Ovary (tissue), 7 donors: ENCODE measurements at regions not wholly inside any gene's neighbourhood (a gene's known extent, or its start where the extent isn't known, plus 50 kb on each side); places are given as distances from the start of the nearest gene placed in this dataset.

Source experiments
- DNase-seq, 5 donors: peaks; one replicate each; pipeline ENCODE4 v3.0.0-alpha.2; 2019 to 2020
- H3K27ac ChIP-seq, 2 donors: fragments of 200-600 bp; one replicate each; pipeline versions ENCODE4 v1.5.1 to v1.8.0; 2019 to 2022
- H3K27me3 ChIP-seq: fragments of 200-600 bp; one replicate; pipeline ENCODE4 v1.8.0; 2022
- H3K36me3 ChIP-seq: fragments of 200-600 bp; sonication (generic); one replicate; pipeline ENCODE4 v1.5.1; 2019
- H3K4me1 ChIP-seq: one replicate; pipeline ENCODE4 v1.8.1; 2013; ENCODE audit warnings: mild to moderate bottlenecking, moderate library complexity; ENCODE audit not compliant: insufficient read depth
- H3K4me3 ChIP-seq: fragments of 200-600 bp; sonication (generic); one replicate; pipeline ENCODE4 v1.5.1; 2017
- H3K9me3 ChIP-seq, 2 donors: fragments of 200-600 bp in 1 of 2; sonication (generic) in 1 of 2; one replicate each; pipeline versions ENCODE4 v1.5.1 to v1.8.1; 2013 to 2019; ENCODE audit warnings: mild to moderate bottlenecking in 1 of 2, moderate library complexity in 1 of 2
- CTCF ChIP-seq, 3 donors: fragments of 450-650 bp in 2 of 3; fragments of 200-600 bp in 1 of 3; IDR thresholded peaks; one replicate each; pipeline versions ENCODE4 v1.5.1 to v1.8.0; 2016 to 2022; ENCODE audit warnings: antibody characterized with exemption in 3 of 3, mild to moderate bottlenecking in 1 of 3
- EP300 ChIP-seq: sonication (generic); formaldehyde crosslinking; IDR thresholded peaks from one replicate; pipeline ENCODE4 v1.6.1; 2017; ENCODE audit warnings: antibody characterized with exemption
- POLR2A ChIP-seq: fragments of 450-650 bp; IDR thresholded peaks from one replicate; pipeline ENCODE4 v1.6.1; 2017; ENCODE audit warnings: antibody characterized with exemption, mild to moderate bottlenecking, moderate library complexity
- WGBS, 3 donors: extraction: QIAGEN DNeasy Blood & Tissue Kit in 1 of 3; methylation state at CpG; one replicate each; pipeline versions ENCODE4 v1.1.5 to v1.1.7; 2013 to 2017; 5-methylcytosine and 5-hydroxymethylcytosine counted together
- intact Hi-C, 4 donors: fragments of 100-400 bp; cut with DNase I; formaldehyde crosslinking; loops; one replicate each; pipeline versions ENCODE4 v1.11.0 to v1.15.1; 2022 to 2023
- donor health status: DM: no; HTN: no; CAD: no; lungs with moderate emphysema.
- donor health status: DM: no; HTN: no; CAD: no.
- donor health status: Bipolar disorder and iron deficiency.
- donor health status: DM: no; HTN: no; CAD: no.
- donor health status: DM: yes; HTN: yes; CAD: no.

- 90 to 92% (median 90%) methylated on average over 7 of the region's 7 CpGs for WGBS, 3 donors
- no peaks in the 10 kb centered on the region for H3K36me3 ChIP-seq
- TF ChIP-seq EP300 = no peak
- TF ChIP-seq POLR2A = no peak
- no peak for TF ChIP-seq CTCF (IDR thresholded peaks at IDR 0.05)
- DNase-seq = no peak
- no peaks in the 10 kb centered on the region for H3K9me3 ChIP-seq
- H3K27ac ChIP-seq = no peak overlapping the region
- no peaks in the 10 kb centered on the region for H3K27me3 ChIP-seq
- intact Hi-C loops = no loop called here
- no peaks in the 10 kb centered on the region for H3K4me1 ChIP-seq
- no peak overlapping the region for H3K4me3 ChIP-seq
Observed at GRCh38 chr2:78407960-78408794, 617.3 kb upstream of the REG3G start.

DNA sequence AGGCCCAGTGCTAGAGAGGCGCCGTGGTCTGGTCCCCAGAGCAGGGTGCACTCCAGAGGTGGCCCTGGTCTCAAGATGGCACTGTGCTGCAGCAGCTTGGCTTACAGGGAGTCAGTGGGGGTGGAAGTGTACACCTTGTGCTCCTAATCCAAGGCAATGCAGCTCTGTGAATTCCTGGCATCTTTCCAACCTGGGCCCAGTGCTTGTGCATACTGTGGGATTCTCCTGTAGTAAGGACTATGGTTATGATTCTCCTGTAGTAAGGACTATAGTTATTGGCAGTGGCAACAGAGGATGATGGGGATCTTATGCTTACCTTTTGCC, 616.7 kb upstream of the REG3G start:
- Histone ChIP-seq H3K27me3 (no peaks in the 10 kb centered on the region), H3K4me1 (no peaks in the 10 kb centered on the region), H3K36me3 (no peaks in the 10 kb centered on the region), H3K4me3 (no peak overlapping the region), H3K27ac (no peak overlapping the region), H3K9me3 (no peaks in the 10 kb centered on the region)
- no peak for DNase-seq
- no peak for TF ChIP-seq POLR2A
- TF ChIP-seq EP300 = no peak
- no peak for TF ChIP-seq CTCF (IDR thresholded peaks at IDR 0.05)
- intact Hi-C loops = no loop called here
- WGBS, 3 donors = 94 to 96% (median 94%) methylated on average over 2 of the region's 2 CpGs

GRCh38 chr2:78411303-78411702, 614.2 kb upstream of the REG3G start:
- DNase-seq = no peak
- intact Hi-C loops = no loop called here
- no peaks in the 10 kb centered on the region for H3K9me3 ChIP-seq
- H3K27me3 ChIP-seq = no peaks in the 10 kb centered on the region
- H3K4me3 ChIP-seq = no peak overlapping the region
- no peaks in the 10 kb centered on the region for H3K36me3 ChIP-seq
- TF ChIP-seq POLR2A = no peak
- TF ChIP-seq EP300 = no peak
- TF ChIP-seq CTCF (IDR thresholded peaks at IDR 0.05) = no peak
- H3K4me1 ChIP-seq = no peaks in the 10 kb centered on the region
- H3K27ac ChIP-seq = no peak overlapping the region

GRCh38 chr2:78416625-78417300, 608.7 kb upstream of the REG3G start:
- no peak overlapping the region for H3K4me3 ChIP-seq
- no peak for DNase-seq
- no peaks in the 10 kb centered on the region for H3K9me3 ChIP-seq
- no peaks in the 10 kb centered on the region for H3K36me3 ChIP-seq
- H3K27ac ChIP-seq = no peak overlapping the region
- H3K4me1 ChIP-seq = no peaks in the 10 kb centered on the region
- no peaks in the 10 kb centered on the region for H3K27me3 ChIP-seq
- intact Hi-C loops = no loop called here
- no peak for TF ChIP-seq EP300
- TF ChIP-seq POLR2A = no peak
- TF ChIP-seq CTCF (IDR thresholded peaks at IDR 0.05) = no peak
- 67 to 76% (median 70%) methylated on average over 2 of the region's 2 CpGs for WGBS, 3 donors
